ENCODE measurements at regions not wholly inside any gene's neighbourhood (a gene's known extent, or its start where the extent isn't known, plus 50 kb on each side); places are given as distances from the start of the nearest gene placed in this dataset.

DNA sequence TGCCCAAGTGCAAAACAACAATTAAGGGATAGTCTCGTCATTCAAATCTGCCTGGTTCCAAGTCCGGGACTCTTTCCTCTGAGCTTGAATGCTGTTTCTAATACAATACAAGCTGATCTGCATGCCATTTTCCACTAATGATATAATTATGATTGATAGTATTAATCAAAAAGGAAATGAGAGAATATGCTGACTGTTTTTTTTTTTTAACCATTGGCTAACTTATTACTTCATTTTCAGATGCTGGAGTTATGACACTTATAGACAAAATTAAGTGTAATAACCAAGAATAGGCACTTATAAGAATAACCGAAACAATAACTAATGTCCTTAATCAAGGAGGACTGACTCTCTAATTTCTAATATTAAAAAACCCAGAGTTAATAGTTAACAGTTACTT, 343.6 kb downstream of the LPIN1 start:
- DNase-seq = no peak

DNA sequence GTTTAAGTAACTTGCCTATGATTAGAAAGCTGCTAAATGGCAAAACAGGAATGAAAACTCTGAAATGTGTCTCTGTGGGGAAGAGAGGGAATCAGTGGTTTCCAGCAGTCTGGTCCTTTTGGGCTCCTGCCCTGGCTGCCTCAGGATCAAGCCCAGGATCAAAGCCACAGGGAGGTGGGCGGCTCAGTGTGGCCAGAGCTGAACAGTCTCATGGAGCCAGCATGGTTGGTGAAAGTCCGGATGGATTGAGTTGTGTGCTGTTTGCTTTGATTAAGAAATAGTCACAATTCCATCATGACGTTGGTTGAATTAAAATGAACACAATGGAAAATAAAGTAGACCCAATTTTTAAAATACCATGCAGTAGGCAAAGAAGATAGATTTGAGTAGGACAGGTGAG, 344.2 kb downstream of the LPIN1 start:
- DNase-seq = no peak

DNA sequence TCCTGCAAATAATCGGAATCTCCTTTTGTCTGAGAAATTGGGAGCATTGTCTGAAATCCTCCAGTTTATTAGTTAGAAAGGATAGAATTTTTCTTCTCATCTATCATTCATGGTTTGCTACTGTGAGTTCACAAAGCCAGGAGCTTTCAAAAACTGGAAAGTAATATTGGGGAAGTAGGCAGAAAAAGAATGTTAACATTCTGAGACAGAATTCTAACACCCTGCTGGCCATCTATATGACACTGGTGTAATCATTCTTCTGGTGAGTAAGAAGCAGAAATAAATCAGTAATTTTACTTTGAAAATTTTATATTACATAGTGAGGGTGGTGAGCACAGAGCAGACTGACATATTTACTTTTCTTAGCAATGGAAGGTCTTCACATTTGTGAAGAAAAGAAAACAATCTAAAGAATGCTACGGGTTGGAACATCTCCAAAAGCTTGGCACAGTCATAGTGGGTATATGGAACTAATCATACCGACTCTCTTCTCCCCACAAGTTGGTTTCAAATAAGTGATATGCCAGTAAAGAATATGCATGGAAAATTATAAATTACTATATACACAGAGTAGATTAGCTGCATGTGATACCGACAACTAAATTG, 344.9 kb downstream of the LPIN1 start:
- no peak for DNase-seq

DNA sequence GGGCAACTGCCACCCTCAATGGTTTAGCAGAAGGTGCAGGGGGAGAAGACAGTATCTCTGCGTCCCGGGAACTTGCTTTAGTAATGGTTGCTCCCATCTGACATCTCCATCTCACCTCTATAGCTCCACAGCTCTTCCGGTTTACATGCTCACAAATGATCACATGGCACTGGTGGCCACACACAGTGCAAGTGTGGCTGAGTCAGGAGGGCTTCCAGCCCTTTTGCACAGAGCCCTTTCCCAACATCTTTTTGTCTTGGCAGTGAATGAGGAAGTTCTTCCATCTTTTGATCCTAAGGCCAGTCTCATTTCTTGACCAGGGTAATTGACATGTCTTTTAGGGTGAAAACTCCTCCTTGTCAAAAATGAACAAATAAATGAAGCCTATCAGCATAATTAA, 347.7 kb downstream of the LPIN1 start:
- DNase-seq = no peak

DNA sequence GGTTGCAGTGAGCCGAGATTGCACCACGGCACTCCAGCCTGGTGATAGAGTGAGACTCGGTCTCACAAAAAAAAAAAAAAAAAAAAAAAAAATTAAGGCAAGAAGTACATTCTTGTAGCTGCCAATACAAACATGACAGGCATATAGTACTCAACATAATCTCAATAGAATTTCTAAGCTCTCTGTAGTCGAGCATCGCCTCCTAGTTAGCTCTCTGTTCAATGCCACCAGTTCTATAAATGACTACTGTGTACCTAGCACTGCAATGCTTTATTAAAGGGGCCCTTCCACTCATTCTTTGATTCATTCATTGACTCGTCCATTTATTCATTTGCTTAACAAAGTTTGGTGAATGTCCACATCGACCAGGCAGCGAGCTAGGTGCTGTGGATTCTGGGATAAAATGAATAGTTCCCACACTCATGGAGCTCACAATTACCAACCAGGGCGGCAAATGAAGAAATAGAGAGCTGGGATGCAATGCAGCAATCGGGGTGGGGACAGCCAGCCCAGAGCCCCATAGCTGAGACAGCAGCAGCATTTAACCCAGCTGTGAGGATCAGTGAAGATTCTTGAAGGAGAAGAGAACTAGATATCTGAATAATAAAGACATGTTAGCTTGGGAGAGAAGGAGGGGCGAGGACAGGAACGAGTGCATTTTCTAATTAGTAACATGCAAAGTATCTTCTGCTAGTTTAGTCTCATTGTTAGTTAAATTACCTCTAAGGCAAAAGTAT, 349.8 kb downstream of the LPIN1 start:
- no peak for DNase-seq

DNA sequence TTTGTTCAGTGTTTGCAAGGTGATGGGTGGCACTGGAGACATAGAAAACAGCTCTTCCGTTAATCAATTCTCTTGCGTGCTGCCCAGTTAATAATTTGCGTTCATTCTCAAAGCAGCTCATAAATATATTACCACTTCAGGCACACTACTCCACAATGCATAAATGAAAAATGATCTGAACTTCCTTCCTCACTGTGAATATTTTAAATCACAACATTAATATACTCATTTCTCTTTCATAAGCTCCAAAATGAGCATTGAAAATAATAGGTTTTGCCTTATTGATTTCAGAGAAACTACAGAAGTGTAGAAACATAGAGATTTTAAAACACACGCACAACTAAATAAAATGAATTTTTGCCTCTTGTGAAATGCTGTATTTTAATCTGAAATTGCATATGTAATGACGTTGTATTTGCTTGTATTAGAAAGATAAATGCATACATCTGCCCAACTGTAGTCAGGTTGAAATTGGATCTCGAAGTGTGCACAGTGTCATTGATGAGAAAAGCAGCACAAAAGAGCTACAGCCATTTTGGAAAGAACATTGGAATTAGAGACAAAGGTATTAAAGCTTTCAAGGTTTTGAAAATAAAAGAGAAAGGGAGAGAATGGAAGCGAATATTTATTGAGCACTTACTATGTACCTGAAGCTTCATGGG, 350.5 kb downstream of the LPIN1 start:
- no peak for DNase-seq

GRCh38 chr2:12097859-12098258, 351.4 kb downstream of the LPIN1 start:
- no peak for DNase-seq

DNA sequence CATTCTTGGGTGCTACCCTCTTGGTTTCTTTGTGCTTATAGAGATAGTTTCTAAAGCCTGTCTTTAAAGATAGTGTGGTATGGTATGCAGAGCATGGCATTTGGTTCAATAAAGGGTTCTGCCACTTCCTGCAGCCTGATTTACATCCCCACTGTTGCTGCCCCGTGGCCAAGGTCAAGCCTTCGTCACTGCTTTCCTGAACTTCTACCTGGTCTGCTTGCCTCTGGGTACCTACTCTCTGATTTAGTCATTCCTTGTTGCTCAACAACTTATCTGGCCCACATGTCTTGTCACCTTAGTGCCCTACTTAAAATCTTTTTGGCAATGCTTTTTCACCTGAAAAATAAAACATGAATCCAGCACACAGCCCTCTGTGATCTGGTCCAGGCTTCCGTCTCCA, 352.9 kb downstream of the LPIN1 start:
- no peak for DNase-seq

GRCh38 chr2:12102679-12103078, 356.2 kb downstream of the LPIN1 start:
- no peak for DNase-seq

- DNase-seq = no peak
Measured at GRCh38 chr2:12105180-12105579, 358.7 kb downstream of the LPIN1 start.

GRCh38 chr2:12106440-12107080, 360.1 kb downstream of the LPIN1 start:
- no peak for DNase-seq

DNA sequence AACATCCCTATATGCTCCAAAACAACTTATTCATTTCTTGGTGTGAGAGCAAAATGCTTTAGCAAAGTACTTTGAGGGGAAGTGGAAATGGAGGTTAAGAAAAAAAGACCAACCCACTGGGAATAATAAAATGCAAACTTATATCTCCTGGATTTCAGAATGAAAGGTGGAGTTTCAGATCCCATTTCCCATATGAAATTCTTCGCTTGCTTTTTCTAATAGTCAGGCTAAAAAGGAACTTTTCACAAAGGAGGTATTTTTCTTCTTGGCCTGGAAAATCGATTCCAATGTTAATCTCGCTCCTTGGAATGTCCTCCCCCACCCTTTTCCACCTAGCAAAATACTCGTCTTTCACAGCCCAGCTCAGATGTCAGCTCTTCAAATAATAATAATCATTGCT, 360.9 kb downstream of the LPIN1 start:
- no peak for DNase-seq

DNA sequence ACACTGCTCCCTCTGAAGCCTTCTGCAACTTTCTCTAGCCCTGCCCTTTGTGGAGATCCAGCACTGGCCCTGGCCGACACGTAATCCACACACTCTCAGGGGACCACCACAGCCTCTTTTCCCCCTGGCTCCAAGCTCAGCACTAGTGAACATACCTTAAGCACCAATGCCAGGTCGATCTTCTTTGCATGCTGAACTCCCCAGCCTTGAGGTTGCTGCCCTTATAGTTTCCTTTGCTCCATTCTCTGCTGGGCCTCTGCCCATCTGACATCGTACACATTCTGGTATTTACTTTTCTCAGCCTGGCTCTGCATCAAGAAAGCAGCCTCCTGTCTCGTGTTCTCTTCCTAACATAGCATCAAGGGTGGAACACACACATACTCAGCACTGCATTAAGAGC, 361.5 kb downstream of the LPIN1 start:
- no peak for DNase-seq

- no peak for DNase-seq
Measured at GRCh38 chr2:12109363-12110017, 363.1 kb downstream of the LPIN1 start.

DNA sequence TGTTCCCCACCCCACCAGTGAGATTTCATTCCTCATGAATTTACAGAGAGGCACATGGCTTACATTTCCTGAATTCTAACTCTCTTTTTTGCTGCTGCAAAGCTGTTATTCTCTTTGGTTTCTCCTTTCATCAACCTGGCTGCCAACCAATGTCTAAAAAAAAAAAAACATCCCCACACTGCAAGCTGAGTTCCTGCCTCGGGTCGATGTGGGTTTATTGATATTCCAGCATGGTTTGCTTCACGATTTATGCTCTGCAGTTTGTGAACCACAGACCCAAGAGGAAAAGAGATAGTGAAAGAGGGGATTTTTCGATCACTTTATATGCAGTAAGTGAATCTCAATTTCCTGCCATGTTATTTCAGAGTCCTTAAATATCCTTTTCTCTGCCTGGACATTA, 363.6 kb downstream of the LPIN1 start:
- no peak for DNase-seq

GRCh38 chr2:12110481-12110880, 364.0 kb downstream of the LPIN1 start:
- DNase-seq = no peak

DNA sequence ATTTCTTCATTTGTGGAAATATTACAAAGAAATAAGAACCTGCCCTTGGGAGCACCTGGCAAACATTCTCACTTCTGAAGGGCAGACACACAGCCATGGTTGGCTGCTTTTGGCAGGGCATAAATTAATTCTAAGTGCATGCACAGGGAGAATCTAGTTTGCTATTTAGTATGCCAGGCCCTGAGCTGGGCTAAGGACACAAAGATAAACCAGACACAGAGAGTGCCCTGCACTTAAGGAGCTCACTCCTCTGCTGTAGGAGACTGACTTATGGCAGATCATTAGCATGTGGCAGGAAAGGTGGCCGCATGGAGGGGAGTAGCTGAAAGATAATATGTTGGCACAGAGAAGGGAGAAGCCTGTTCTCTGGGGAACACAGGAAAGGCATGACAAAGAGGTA, 367.0 kb downstream of the LPIN1 start:
- DNase-seq = no peak

DNA sequence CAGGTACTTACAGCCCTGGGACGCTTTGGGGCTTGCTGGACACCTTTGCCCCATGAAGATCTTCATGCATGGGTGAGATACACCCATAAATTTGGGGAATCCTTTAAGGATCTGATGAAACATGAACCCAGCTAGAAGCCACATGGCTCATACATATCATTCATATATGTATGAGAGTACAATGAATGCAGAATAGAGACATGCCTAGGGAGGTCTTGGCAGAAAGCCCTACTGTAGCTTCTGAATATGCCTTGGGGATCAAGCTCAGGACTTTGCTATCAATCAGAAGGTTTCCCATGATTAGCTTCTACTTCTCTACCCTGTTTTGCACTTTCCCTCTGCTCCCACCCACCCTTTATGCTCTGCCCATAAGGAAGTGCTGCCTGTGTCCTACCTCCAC, 368.4 kb downstream of the LPIN1 start:
- DNase-seq = no peak

DNA sequence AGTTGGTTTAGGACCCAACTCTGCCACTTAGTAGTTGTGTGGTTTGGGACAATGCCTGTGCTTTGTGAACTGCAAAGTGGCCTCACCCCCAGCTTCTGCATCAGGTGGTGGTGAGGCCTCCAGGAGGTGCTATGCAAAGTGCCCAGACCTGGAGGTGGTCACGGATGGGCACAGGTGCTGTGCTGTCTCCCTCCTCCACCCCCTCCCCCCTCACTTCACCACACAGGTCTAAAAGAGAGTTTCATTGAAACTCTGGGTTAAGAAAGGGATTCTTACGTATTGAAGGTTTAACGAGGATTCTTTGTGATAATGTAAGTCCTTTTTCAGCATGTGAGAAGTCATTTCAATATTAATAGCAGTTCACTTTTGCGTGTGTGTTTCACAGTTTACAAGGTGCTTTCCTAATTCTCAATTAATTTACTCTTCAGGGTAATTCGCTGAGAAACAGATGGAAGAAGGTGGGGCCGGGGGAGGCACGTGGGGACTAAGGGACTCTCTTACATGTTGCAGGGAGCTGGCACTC, 369.9 kb downstream of the LPIN1 start:
- no peak for DNase-seq

GRCh38 chr2:12119841-12120240, 373.4 kb downstream of the LPIN1 start:
- no peak for DNase-seq

GRCh38 chr2:12120281-12121150, 374.1 kb downstream of the LPIN1 start:
- no peak for DNase-seq

DNA sequence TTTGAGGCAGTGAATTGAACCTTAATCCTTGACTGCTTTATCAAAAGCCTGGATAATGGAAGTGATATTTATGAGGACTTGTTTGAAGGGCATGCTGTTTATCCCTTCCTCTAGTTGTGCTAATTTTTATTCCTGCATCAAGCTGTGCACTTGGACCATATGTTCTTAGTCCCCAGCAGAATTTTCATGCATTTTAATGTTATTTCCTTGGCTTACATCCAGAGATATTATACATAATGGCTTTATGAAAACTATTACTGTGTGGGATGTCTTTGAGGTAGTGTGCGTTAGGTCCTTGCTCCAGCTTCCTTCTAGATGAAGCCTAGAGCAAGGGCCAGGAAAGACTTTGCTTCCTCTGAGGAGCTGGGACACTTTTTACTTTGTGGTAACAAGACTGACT, 378.4 kb downstream of the LPIN1 start:
- no peak for DNase-seq
